Neural crest cell (in vitro differentiated cells): ENCODE measurements at regions not wholly inside any gene's neighbourhood (a gene's known extent, or its start where the extent isn't known, plus 50 kb on each side); places are given as distances from the start of the nearest gene placed in this dataset.
"Not testable (repeated sequence)": the region's sequence is repeated elsewhere in the genome, so short reads cannot be mapped to it uniquely, and the experiment has no call there.

Experiments
- DNase-seq: peaks from one replicate; pipeline ENCODE4 v3.0.0; 2021; ENCODE audit warnings: low read depth, mixed read lengths, low spot score
- H3K27ac Mint-ChIP-seq: one replicate; pipeline ENCODE4 v1.8.0; 2021; ENCODE audit warnings: mild to moderate bottlenecking, mixed read lengths; ENCODE audit not compliant: unreplicated experiment
- H3K27me3 Mint-ChIP-seq: 2 replicates; pipeline ENCODE4 v1.8.0; 2021; ENCODE audit warnings: low read depth, mild to moderate bottlenecking, mixed read lengths
- H3K36me3 Mint-ChIP-seq: 2 replicates; pipeline ENCODE4 v1.8.0; 2021; ENCODE audit warnings: low read depth, mild to moderate bottlenecking, mixed read lengths
- H3K4me1 Mint-ChIP-seq: 2 replicates; pipeline ENCODE4 v1.8.0; 2021; ENCODE audit warnings: mixed read lengths
- H3K4me3 Mint-ChIP-seq: one replicate; pipeline ENCODE4 v1.8.0; 2021; ENCODE audit warnings: mild to moderate bottlenecking, mixed read lengths
- H3K9me3 Mint-ChIP-seq: 2 replicates; pipeline ENCODE4 v1.8.0; 2021; ENCODE audit warnings: mixed read lengths
- CTCF ChIP-seq: fragments of 200-600 bp; sonication (generic); conservative IDR thresholded peaks from 2 replicates; pipeline ENCODE4 v1.5.0; 2021; ENCODE audit warnings: antibody characterized with exemption, mild to moderate bottlenecking

- H3K4me1 Mint-ChIP-seq: no peaks in the 10 kb centered on the region
- TF ChIP-seq CTCF: no peak
- H3K36me3 Mint-ChIP-seq: peaks cover 11% of the 10 kb centered on the region
- H3K9me3 Mint-ChIP-seq: peaks cover 29% of the 10 kb centered on the region
- H3K27ac Mint-ChIP-seq: no peak overlapping the region
- H3K4me3 Mint-ChIP-seq: no peak overlapping the region
- no peaks in the 10 kb centered on the region for H3K27me3 Mint-ChIP-seq
- DNase-seq: no peak
Observed at GRCh38 chr14:106393742-106394141, 867.4 kb downstream of the TMEM121 start.

- Mint-ChIP-seq H3K36me3 (peaks cover 11% of the 10 kb centered on the region), H3K4me1 (no peaks in the 10 kb centered on the region), H3K9me3 (peaks cover 25% of the 10 kb centered on the region), H3K27ac (no peak overlapping the region), H3K4me3 (no peak overlapping the region), H3K27me3 (no peaks in the 10 kb centered on the region)
- no peak for TF ChIP-seq CTCF
- no peak for DNase-seq
Observed at GRCh38 chr14:106395456-106396050, 869.2 kb downstream of the TMEM121 start.

GRCh38 chr14:106396999-106397398 is 870.6 kb downstream of the TMEM121 start:
- no peaks in the 10 kb centered on the region for H3K4me1 Mint-ChIP-seq
- H3K4me3 Mint-ChIP-seq: no peak overlapping the region
- no peak overlapping the region for H3K27ac Mint-ChIP-seq
- H3K27me3 Mint-ChIP-seq: no peaks in the 10 kb centered on the region
- peaks cover 3% of the 10 kb centered on the region for H3K36me3 Mint-ChIP-seq
- no peak for TF ChIP-seq CTCF
- no peak for DNase-seq
- peaks cover 15% of the 10 kb centered on the region for H3K9me3 Mint-ChIP-seq

- not testable (repeated sequence) for H3K27ac Mint-ChIP-seq
Observed at GRCh38 chr14:106398931-106399331, 872.5 kb downstream of the TMEM121 start.

GRCh38 chr14:106401316-106401715 is 874.9 kb downstream of the TMEM121 start:
- H3K9me3 Mint-ChIP-seq, H3K27ac Mint-ChIP-seq, H3K4me1 Mint-ChIP-seq, H3K36me3 Mint-ChIP-seq, H3K27me3 Mint-ChIP-seq, H3K4me3 Mint-ChIP-seq, DNase-seq: not testable (repeated sequence)

More at GRCh38 chr14:106398931-106399331, 872.5 kb downstream of the TMEM121 start:
- not testable (repeated sequence) for H3K4me1 Mint-ChIP-seq, H3K36me3 Mint-ChIP-seq, DNase-seq, H3K9me3 Mint-ChIP-seq, H3K27me3 Mint-ChIP-seq, H3K4me3 Mint-ChIP-seq

GRCh38 chr14:106410229-106410628 is 883.8 kb downstream of the TMEM121 start:
- H3K9me3 Mint-ChIP-seq, H3K4me3 Mint-ChIP-seq, H3K36me3 Mint-ChIP-seq, H3K27me3 Mint-ChIP-seq, DNase-seq, H3K4me1 Mint-ChIP-seq, H3K27ac Mint-ChIP-seq: not testable (repeated sequence)

- H3K36me3 Mint-ChIP-seq: peaks cover 5% of the 10 kb centered on the region
- H3K9me3 Mint-ChIP-seq: peaks cover 15% of the 10 kb centered on the region
- no peak overlapping the region for H3K27ac Mint-ChIP-seq
- no peaks in the 10 kb centered on the region for H3K27me3 Mint-ChIP-seq
- TF ChIP-seq CTCF: no peak
- H3K4me1 Mint-ChIP-seq: no peaks in the 10 kb centered on the region
- DNase-seq: no peak
- H3K4me3 Mint-ChIP-seq: no peak overlapping the region
Observed at GRCh38 chr14:106414464-106414863, 888.1 kb downstream of the TMEM121 start.
